Type B pancreatic cell (in vitro differentiated cells): ENCODE measurements at regions not wholly inside any gene's neighbourhood (a gene's known extent, or its start where the extent isn't known, plus 50 kb on each side); places are given as distances from the start of the nearest gene placed in this dataset.

ENCODE experiments used
- DNase-seq: peaks from one replicate; pipeline ENCODE4 v3.0.0; 2021; ENCODE audit warnings: mixed read lengths; ENCODE audit not compliant: unreplicated experiment; ENCODE audit errors: extremely low spot score
- H3K27ac Mint-ChIP-seq: 2 replicates; pipeline ENCODE4 v1.8.0; 2021; ENCODE audit warnings: mild to moderate bottlenecking, mixed read lengths
- H3K27me3 Mint-ChIP-seq: 2 replicates; pipeline ENCODE4 v1.8.0; 2021; ENCODE audit warnings: mixed read lengths
- H3K36me3 Mint-ChIP-seq: 2 replicates; pipeline ENCODE4 v1.8.0; 2021; ENCODE audit warnings: mixed read lengths
- H3K4me1 Mint-ChIP-seq: one replicate; pipeline ENCODE4 v1.8.0; 2021; ENCODE audit warnings: mixed read lengths; ENCODE audit not compliant: unreplicated experiment
- H3K4me3 Mint-ChIP-seq: 2 replicates; pipeline ENCODE4 v1.8.0; 2021; ENCODE audit warnings: mild to moderate bottlenecking, mixed read lengths
- H3K9me3 Mint-ChIP-seq: 2 replicates; pipeline ENCODE4 v1.8.0; 2021; ENCODE audit warnings: mixed read lengths
- TF ChIP-seq, protein P1 (sequence below): fragments of 200-600 bp; sonication (generic); conservative IDR thresholded peaks from 2 replicates; pipeline ENCODE4 v1.5.0; 2021; ENCODE audit warnings: antibody characterized with exemption, mild to moderate bottlenecking

DNA sequence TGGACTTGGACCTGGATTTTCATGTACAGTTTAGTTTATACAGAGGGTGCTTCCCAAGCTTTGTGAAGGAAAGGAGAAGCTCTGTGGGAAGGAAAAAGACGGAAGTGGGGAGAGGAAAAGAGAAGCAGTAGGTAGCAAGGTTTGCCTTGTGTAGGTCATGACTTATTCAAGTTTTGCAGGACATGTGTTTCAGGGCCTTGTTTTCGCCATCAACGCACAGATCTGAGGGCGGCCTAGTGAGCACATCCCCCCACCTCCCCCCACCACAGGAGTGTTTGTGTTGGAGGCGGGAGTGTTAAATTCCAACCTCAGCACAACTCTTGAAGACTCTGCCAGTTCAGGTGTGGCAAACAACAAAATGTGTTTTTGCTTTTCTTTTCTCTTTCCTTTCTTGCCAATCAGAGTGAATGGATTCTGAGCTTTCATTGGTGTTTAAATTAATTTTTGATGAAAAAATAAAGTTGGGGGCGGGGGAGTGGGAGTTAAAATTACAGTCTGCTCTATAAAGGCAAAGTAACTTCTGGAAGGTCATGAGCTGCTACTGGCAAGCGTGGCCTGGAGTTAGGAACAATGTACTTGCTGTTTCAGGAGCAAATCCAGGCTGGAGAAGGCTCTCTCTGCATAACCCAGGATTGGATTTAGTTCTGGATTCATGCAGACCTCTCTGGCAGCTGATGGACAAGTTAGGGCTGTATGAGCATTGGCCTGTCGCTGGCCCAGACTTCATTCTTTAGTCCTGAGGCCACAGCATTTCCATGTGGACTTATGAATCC lies 338.5 kb downstream of the CD83 start:
- H3K4me1 Mint-ChIP-seq = peaks cover 9% of the 10 kb centered on the region
- no peaks in the 10 kb centered on the region for H3K36me3 Mint-ChIP-seq
- no peak overlapping the region for H3K4me3 Mint-ChIP-seq
- H3K9me3 Mint-ChIP-seq = no peaks in the 10 kb centered on the region
- no peak overlapping the region for H3K27ac Mint-ChIP-seq
- TF ChIP-seq, protein P1, sequence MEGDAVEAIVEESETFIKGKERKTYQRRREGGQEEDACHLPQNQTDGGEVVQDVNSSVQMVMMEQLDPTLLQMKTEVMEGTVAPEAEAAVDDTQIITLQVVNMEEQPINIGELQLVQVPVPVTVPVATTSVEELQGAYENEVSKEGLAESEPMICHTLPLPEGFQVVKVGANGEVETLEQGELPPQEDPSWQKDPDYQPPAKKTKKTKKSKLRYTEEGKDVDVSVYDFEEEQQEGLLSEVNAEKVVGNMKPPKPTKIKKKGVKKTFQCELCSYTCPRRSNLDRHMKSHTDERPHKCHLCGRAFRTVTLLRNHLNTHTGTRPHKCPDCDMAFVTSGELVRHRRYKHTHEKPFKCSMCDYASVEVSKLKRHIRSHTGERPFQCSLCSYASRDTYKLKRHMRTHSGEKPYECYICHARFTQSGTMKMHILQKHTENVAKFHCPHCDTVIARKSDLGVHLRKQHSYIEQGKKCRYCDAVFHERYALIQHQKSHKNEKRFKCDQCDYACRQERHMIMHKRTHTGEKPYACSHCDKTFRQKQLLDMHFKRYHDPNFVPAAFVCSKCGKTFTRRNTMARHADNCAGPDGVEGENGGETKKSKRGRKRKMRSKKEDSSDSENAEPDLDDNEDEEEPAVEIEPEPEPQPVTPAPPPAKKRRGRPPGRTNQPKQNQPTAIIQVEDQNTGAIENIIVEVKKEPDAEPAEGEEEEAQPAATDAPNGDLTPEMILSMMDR = no peak
- no peak for DNase-seq
- peaks cover 6% of the 10 kb centered on the region for H3K27me3 Mint-ChIP-seq

DNA sequence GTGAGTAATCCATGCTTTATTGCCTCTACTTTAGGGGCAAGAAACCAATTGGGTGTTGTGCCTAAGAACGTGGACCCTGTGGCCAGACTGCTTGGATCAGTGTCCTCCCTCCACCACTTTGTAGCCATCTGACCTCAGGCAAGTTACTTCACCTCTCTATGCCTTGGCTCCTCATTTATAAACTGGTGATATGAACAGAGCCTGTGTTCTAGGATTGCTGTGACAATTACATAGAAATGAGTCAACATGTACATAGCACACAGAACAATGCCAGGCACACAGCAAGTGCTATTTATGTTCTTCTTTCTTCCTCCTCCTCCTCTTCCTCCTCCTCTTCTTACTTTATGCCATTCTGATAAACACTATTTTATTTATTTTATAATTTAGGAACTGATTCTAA lies 339.4 kb downstream of the CD83 start:
- Mint-ChIP-seq H3K27ac (no peak overlapping the region), H3K9me3 (no peaks in the 10 kb centered on the region)

DNA sequence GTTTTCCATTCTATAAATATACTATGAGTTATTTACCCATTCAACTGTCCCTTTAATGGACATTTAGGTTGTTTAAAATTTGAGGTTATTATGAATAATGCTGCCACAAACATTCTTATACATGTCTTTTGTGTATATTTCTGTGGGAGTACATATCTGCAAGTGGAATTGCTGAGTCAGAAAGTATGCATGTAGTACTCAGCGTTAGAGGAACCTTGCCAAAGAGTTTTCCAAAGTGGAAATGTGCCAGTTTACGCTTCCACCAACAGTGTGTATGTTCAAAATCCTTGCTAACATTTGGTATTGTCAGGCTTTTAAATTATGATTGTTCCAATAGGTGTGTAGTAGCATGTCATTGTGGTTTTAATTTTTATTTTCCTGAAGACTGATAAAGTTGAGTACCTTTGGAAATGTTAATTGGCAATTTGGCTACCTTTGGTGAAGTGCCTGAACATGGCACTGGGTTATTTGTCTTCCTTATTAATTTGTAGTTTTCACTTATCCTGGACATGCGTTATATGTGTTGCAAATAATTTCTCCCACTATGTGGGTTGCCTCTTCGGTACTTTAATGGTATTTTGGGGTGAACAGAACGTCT lies 341.2 kb downstream of the CD83 start:
- Mint-ChIP-seq H3K9me3 (no peaks in the 10 kb centered on the region), H3K27me3 (peaks cover 6% of the 10 kb centered on the region)

More for the DNA sequence above, 339.4 kb downstream of the CD83 start:
- DNase-seq = no peak
- Mint-ChIP-seq H3K36me3 (no peaks in the 10 kb centered on the region), H3K4me3 (no peak overlapping the region), H3K4me1 (peaks cover 9% of the 10 kb centered on the region), H3K27me3 (peaks cover 6% of the 10 kb centered on the region)
- TF ChIP-seq, protein P1 = no peak

DNA sequence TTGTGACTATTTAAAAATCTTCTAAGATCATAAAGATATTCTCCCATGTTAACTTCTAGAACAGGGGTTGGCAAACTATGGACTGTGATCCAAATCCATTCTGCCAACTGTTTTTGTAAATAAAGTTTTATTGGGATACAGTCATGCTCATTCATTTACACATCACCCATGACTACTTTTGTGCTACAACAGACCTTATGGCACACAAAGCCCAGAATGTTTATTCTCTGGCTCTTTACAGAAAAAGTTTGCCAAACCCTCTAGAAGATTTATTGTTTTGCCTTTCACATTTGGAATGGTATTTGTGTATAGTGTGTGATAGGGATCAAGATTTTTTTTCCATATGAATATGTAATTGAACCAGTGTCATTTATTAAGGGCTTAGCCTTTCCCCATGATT lies 341.7 kb downstream of the CD83 start:
- TF ChIP-seq, protein P1 = no peak
- DNase-seq = no peak
- peaks cover 4% of the 10 kb centered on the region for H3K4me1 Mint-ChIP-seq
- no peaks in the 10 kb centered on the region for H3K9me3 Mint-ChIP-seq
- no peak overlapping the region for H3K27ac Mint-ChIP-seq
- no peaks in the 10 kb centered on the region for H3K36me3 Mint-ChIP-seq
- no peak overlapping the region for H3K4me3 Mint-ChIP-seq
- H3K27me3 Mint-ChIP-seq = peaks cover 6% of the 10 kb centered on the region

More for the DNA sequence above, 341.2 kb downstream of the CD83 start:
- H3K27ac Mint-ChIP-seq = no peak overlapping the region
- peaks cover 4% of the 10 kb centered on the region for H3K4me1 Mint-ChIP-seq
- TF ChIP-seq, protein P1 = no peak
- no peak for DNase-seq
- no peak overlapping the region for H3K4me3 Mint-ChIP-seq
- H3K36me3 Mint-ChIP-seq = no peaks in the 10 kb centered on the region

DNA sequence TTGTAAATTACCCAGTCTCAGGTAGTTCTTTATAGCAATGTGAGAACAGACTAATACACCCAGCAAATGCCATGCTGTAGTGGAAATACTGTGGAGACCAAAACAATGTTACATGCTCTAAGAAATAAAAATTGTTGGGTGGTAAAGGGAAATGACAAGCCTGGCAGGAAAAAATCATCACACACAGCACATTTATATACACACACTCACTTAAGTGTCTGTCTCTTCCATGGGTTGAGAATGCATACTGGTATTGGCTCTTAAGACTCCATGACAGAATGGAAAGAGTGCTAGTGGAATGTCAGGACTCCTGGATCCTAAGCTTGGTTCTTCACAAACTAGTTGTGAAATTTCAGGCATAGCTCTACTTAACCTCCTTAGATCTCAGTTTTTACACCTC lies 343.0 kb downstream of the CD83 start:
- no peak overlapping the region for H3K27ac Mint-ChIP-seq
- no peak overlapping the region for H3K4me3 Mint-ChIP-seq
- TF ChIP-seq, protein P1 = no peak
- H3K36me3 Mint-ChIP-seq = no peaks in the 10 kb centered on the region
- H3K27me3 Mint-ChIP-seq = peaks cover 5% of the 10 kb centered on the region
- no peak for DNase-seq
- H3K4me1 Mint-ChIP-seq = no peaks in the 10 kb centered on the region
- no peaks in the 10 kb centered on the region for H3K9me3 Mint-ChIP-seq
